ENCODE measurements at regions not wholly inside any gene's neighbourhood (a gene's known extent, or its start where the extent isn't known, plus 50 kb on each side); places are given as distances from the start of the nearest gene placed in this dataset.

DNA sequence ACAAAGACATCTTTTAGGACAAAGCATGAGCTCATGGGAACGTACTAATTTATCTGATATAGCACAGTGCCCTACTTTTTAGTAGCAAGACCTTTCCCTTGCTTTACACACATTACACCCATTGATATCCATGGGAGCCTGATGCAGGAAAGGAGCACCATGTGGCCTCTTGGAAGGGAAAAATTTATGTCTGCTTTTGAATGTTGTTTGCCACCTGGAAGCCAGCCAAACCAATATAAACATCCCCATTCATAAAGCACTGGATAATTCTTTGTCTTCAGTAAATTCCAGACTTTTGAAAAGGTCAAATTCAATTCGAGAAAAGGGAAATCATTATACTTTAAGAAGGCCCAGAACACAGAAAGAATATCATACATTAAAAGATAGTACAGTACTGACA, 152.3 kb upstream of the BEND6 start:
- TF ChIP-seq, protein P1, sequence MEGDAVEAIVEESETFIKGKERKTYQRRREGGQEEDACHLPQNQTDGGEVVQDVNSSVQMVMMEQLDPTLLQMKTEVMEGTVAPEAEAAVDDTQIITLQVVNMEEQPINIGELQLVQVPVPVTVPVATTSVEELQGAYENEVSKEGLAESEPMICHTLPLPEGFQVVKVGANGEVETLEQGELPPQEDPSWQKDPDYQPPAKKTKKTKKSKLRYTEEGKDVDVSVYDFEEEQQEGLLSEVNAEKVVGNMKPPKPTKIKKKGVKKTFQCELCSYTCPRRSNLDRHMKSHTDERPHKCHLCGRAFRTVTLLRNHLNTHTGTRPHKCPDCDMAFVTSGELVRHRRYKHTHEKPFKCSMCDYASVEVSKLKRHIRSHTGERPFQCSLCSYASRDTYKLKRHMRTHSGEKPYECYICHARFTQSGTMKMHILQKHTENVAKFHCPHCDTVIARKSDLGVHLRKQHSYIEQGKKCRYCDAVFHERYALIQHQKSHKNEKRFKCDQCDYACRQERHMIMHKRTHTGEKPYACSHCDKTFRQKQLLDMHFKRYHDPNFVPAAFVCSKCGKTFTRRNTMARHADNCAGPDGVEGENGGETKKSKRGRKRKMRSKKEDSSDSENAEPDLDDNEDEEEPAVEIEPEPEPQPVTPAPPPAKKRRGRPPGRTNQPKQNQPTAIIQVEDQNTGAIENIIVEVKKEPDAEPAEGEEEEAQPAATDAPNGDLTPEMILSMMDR (IDR thresholded peaks at IDR 0.05; ENCODE audit: insufficient read depth, low read length, poor library complexity, severe bottlenecking): no peak
- no peak for TF ChIP-seq EZH2phosphoT487 (conservative IDR thresholded peaks at IDR 0.05; ENCODE audit: low read length)
